Ishikawa (cell line): ENCODE measurements at regions not wholly inside any gene's neighbourhood (a gene's known extent, or its start where the extent isn't known, plus 50 kb on each side); places are given as distances from the start of the nearest gene placed in this dataset.
A peak's percentile ranks its signal among the peaks of the same experiment; 100 is the strongest.

ENCODE experiments used
- CEBPB ChIP-seq: IDR thresholded peaks from 2 replicates; pipeline ENCODE4 v1.6.1; 2012
- CREB1 ChIP-seq: IDR thresholded peaks from 2 replicates; pipeline ENCODE4 v1.6.1; 2012; ENCODE audit warnings: low read depth
- EGR1 ChIP-seq: IDR thresholded peaks from 2 replicates; pipeline ENCODE4 v1.6.1; 2012
- EP300 ChIP-seq: IDR thresholded peaks from 2 replicates; pipeline ENCODE4 v1.6.1; 2012; ENCODE audit warnings: borderline replicate concordance
- FOXM1 ChIP-seq: IDR thresholded peaks from 2 replicates; pipeline ENCODE4 v1.6.1; 2012; ENCODE audit warnings: low read depth, borderline replicate concordance
- NFIC ChIP-seq: IDR thresholded peaks from 2 replicates; pipeline ENCODE4 v1.6.1; 2012
- RAD21 ChIP-seq: IDR thresholded peaks from 2 replicates; pipeline ENCODE4 v1.6.1; 2012; ENCODE audit warnings: low read depth
- REST ChIP-seq: IDR thresholded peaks from 2 replicates; pipeline ENCODE4 v1.6.1; 2012; ENCODE audit warnings: low read depth, mild to moderate bottlenecking
- TAF1 ChIP-seq: IDR thresholded peaks from 2 replicates; pipeline ENCODE4 v1.6.1; 2012; ENCODE audit warnings: low read depth, mild to moderate bottlenecking
- TCF12 ChIP-seq: IDR thresholded peaks from 2 replicates; pipeline ENCODE4 v1.6.1; 2012; ENCODE audit warnings: low read depth
- TEAD4 ChIP-seq: IDR thresholded peaks from 2 replicates; pipeline ENCODE4 v1.6.1; 2012
- YY1 ChIP-seq: IDR thresholded peaks from 2 replicates; pipeline ENCODE4 v1.6.1; 2012; ENCODE audit warnings: low read depth
- ZBTB7A ChIP-seq: IDR thresholded peaks from 2 replicates; pipeline ENCODE4 v1.6.1; 2012; ENCODE audit warnings: low read depth
- TF ChIP-seq, protein P1 (sequence below): IDR thresholded peaks from 2 replicates; pipeline ENCODE4 v1.6.1; 2012
- TF ChIP-seq, protein P2 (sequence below): IDR thresholded peaks from 2 replicates; pipeline ENCODE4 v1.6.1; 2012

- TF ChIP-seq CREB1 (no peak), REST (no peak), EGR1 (no peak), NFIC (no peak), TCF12 (no peak), ZBTB7A (no peak), TEAD4 (no peak)
- TF ChIP-seq, protein P1, sequence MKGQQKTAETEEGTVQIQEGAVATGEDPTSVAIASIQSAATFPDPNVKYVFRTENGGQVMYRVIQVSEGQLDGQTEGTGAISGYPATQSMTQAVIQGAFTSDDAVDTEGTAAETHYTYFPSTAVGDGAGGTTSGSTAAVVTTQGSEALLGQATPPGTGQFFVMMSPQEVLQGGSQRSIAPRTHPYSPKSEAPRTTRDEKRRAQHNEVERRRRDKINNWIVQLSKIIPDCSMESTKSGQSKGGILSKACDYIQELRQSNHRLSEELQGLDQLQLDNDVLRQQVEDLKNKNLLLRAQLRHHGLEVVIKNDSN = no peak
These were observed 210.8 kb upstream of the C14orf180 start for GRCh38 chr14:104368751-104369100.

GRCh38 chr14:104369208-104369607, 210.4 kb upstream of the C14orf180 start:
- TF ChIP-seq TCF12 = no peak
- TF ChIP-seq YY1 = no peak
- no peak for TF ChIP-seq RAD21
- TF ChIP-seq EGR1 = no peak
- TF ChIP-seq, protein P2, sequence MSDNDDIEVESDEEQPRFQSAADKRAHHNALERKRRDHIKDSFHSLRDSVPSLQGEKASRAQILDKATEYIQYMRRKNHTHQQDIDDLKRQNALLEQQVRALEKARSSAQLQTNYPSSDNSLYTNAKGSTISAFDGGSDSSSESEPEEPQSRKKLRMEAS = no peak
- TF ChIP-seq, protein P1 = no peak
- TF ChIP-seq NFIC = no peak
- no peak for TF ChIP-seq TAF1
- TF ChIP-seq EP300 = no peak

DNA sequence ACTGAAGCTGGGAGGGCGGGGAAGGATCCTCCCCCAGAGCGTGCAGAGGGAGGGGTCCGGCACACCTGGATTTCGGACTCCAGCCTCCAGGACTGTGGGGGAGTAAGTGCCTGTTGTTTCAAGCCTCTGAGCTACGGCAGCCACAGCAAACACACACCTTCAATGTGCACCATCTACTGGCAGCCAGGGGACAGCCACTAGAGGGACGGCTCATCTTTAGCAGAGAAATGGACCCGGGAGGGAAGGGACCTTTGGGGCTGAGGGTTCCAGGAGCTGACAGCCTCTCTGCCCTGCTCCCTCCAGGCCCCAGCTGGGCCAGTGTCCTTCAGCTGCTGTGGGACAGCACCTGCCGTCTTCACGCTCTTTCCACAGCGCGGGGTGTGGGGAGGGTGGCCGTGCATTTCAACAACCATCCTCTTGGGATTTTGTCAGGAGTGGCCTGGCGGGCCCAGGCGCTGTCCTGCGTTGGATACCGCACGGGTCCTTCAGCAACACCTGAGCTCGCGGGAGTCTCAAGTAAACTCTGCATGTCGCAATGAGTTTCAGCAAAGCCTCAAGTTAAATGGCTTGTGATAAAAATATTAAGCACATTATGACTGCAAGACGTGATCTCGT, 209.2 kb upstream of the C14orf180 start:
- no peak for TF ChIP-seq TCF12
- peak; percentile 50 for TF ChIP-seq RAD21
- no peak for TF ChIP-seq TAF1

- TF ChIP-seq CEBPB = no peak
- TF ChIP-seq EP300 = no peak
- TF ChIP-seq RAD21 = no peak
These were observed 208.5 kb upstream of the C14orf180 start for GRCh38 chr14:104371031-104371430.

DNA sequence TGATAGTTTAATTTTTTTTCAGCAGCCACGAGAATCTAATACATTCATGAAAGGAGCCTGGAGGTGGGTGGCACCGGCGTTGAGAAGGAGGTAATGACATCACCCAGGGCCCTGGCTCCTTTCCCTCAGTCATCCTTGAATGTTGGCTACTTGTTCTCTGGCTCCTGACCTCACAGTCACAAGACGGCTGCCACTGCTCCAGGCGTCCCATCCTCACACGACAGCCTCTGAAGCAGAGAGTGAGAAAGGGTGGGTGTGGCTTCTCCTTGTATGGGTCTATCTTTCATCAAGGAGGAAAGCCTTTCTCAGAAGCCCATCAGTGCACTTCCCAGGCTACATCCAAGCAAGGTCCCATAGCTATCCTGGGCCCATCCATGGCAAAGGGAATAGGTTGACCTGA, 207.6 kb upstream of the C14orf180 start:
- no peak for TF ChIP-seq TEAD4
- no peak for TF ChIP-seq CEBPB
- no peak for TF ChIP-seq REST
- TF ChIP-seq TCF12 = no peak
- TF ChIP-seq EP300 = no peak
- TF ChIP-seq NFIC = no peak
- no peak for TF ChIP-seq ZBTB7A
- no peak for TF ChIP-seq FOXM1
- no peak for TF ChIP-seq CREB1
- TF ChIP-seq, protein P1 = no peak
- no peak for TF ChIP-seq YY1
- no peak for TF ChIP-seq TAF1
- no peak for TF ChIP-seq RAD21
- TF ChIP-seq, protein P2 = no peak
- TF ChIP-seq EGR1 = no peak

- no peak for TF ChIP-seq TCF12
- no peak for TF ChIP-seq NFIC
- TF ChIP-seq CREB1 = no peak
- no peak for TF ChIP-seq EGR1
- TF ChIP-seq, protein P1 = no peak
- TF ChIP-seq YY1 = no peak
- TF ChIP-seq EP300 = no peak
- no peak for TF ChIP-seq TAF1
- no peak for TF ChIP-seq REST
- TF ChIP-seq CEBPB = no peak
- TF ChIP-seq, protein P2 = no peak
- TF ChIP-seq ZBTB7A = no peak
- no peak for TF ChIP-seq RAD21
- no peak for TF ChIP-seq FOXM1
- no peak for TF ChIP-seq TEAD4
These were observed 207.0 kb upstream of the C14orf180 start for GRCh38 chr14:104372390-104373054.
